Adipocyte (in vitro differentiated cells): ENCODE measurements at regions not wholly inside any gene's neighbourhood (a gene's known extent, or its start where the extent isn't known, plus 50 kb on each side); places are given as distances from the start of the nearest gene placed in this dataset.

Experiments used
- DNase-seq: peaks from one replicate; pipeline ENCODE4 v3.0.0-alpha.2; 2015; ENCODE audit warnings: low read depth
- H3K27me3 ChIP-seq: replicated peaks from 2 replicates; pipeline ENCODE4 v1.7.0; 2013; ENCODE audit warnings: mild to moderate bottlenecking, low read length, moderate library complexity; ENCODE audit not compliant: control insufficient read depth, insufficient read depth
- H3K36me3 ChIP-seq: 2 replicates; pipeline ENCODE4 v1.7.0; 2013; ENCODE audit warnings: low read length, mild to moderate bottlenecking, moderate library complexity; ENCODE audit not compliant: control insufficient read depth, insufficient read depth, severe bottlenecking
- H3K4me1 ChIP-seq: 2 replicates; pipeline ENCODE4 v1.7.0; 2013; ENCODE audit warnings: mild to moderate bottlenecking, low read length, moderate library complexity; ENCODE audit not compliant: control insufficient read depth, insufficient read depth
- H3K4me3 ChIP-seq: 2 replicates; pipeline ENCODE4 v1.7.0; 2013; ENCODE audit warnings: mild to moderate bottlenecking, low read length, moderate library complexity
- H3K9ac ChIP-seq: 2 replicates; pipeline ENCODE4 v1.7.0; 2013; ENCODE audit warnings: mild to moderate bottlenecking, low read length, moderate library complexity
- H3K9me3 ChIP-seq: 2 replicates; pipeline ENCODE4 v1.7.0; 2013; ENCODE audit warnings: mild to moderate bottlenecking, low read length, moderate library complexity; ENCODE audit not compliant: control insufficient read depth

DNA sequence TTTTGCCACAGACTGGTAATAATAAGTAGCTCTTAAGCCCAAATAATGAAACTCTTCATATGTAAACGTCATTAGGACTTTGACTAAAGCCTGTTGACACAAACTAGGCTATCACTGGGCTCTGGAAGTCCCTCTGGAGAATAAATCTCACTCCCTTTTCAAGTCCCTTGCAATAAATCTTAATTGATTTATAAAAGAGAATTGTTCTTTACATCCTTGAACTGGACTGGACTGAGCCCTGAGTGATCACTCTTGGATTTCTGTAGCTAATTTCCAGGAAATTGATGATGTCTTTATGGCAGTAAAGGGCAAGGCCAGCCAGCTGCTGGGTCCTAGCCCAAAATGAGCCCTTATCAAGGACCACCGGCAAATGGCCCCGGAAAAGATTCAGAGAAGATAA is 1162.7 kb downstream of the BCL11B start:
- Histone ChIP-seq H3K27me3 (no peaks in the 10 kb centered on the region), H3K4me3 (no peak overlapping the region), H3K9ac (no peak overlapping the region), H3K4me1 (no peaks in the 10 kb centered on the region), H3K9me3 (no peaks in the 10 kb centered on the region), H3K36me3 (no peaks in the 10 kb centered on the region)
- DNase-seq, result no peak

DNA sequence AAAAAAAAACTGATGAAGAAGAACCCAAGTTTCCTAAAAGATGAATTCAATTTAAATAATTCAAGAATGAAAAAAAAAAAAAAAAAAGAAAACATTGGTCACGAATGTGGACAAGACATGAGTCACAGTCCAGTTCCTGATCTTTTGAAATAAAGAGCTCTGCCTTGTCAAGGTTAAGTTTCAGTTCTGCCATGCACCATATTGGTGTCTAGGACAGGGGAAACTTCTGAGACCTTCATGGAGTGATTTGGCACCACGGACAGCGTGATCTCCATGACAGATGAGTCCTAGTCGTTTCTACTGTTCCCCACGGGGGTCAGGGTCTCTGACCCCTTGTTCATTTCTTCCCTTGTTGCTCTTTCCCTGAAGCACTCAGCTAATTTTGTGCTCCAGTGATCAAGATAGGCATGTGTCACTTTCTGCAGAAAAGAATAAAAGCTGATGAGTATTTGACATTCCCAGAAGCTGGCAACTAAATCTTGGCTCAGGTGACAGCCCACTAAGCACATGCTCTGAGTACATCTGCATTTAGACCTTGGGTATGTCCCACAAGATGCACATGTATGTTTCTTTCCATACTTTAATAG is 1159.7 kb downstream of the BCL11B start:
- Histone ChIP-seq H3K9ac (no peak overlapping the region), H3K9me3 (no peaks in the 10 kb centered on the region), H3K4me1 (no peaks in the 10 kb centered on the region), H3K27me3 (no peaks in the 10 kb centered on the region), H3K36me3 (no peaks in the 10 kb centered on the region), H3K4me3 (no peak overlapping the region)
- DNase-seq, result no peak

DNA sequence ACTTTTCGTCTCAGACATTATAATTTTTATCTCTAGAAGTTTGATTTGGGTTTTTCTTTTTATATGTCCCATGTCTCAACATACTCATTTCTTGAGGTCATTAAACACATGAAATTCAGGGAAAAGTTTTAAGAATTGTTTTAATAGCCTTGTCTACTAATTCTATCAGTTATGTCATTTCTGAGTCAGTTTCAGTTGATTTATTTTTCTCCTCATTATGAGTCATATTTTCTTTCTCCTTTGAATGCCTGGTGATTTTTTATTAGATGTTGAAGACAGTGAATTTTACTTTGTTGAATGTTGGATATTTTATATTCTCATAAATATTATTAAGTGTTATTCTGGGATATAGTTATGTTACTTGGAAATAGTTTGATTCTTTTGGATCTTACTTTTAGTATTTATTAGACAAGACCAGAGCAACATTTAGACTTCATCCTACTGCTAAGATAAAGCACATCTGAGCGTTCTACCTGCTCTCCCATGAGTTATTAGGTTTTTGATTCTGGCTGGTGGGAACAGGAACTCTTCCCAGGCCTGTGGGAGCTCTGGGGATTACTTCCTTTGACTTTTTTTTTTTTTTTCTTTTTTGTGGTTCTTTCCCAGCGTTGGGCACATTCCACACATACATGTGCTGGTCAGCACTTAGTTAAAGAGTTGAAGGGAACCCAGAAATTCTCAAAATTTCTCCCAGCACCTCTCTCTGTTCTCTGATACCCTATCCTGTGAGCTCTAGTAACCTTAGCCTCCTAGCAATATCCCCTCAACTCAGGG is 1157.7 kb downstream of the BCL11B start:
- Histone ChIP-seq H3K9ac (no peak overlapping the region), H3K27me3 (no peaks in the 10 kb centered on the region), H3K9me3 (no peaks in the 10 kb centered on the region), H3K36me3 (no peaks in the 10 kb centered on the region), H3K4me3 (no peak overlapping the region), H3K4me1 (no peaks in the 10 kb centered on the region)
- no peak for DNase-seq

DNA sequence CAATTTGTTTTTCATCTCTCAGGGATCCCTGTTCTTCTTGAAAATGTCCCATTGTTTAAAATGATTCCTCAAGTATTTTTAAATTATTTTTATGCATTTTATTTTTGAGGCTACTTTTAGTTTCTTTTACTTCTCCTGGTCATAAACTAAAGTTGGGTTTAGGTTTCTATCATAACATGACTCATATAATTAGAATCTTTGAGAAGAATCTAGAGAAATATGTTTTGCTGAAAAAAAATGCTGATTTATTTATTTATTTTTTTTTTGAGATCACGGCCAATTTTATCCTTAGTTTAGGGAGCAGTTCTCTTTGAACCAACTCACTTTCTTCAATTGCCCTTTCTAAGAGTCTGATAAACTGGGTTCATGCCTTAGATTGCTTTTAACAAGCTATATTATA is 1157.1 kb downstream of the BCL11B start:
- no peaks in the 10 kb centered on the region for H3K4me1 ChIP-seq
- no peaks in the 10 kb centered on the region for H3K36me3 ChIP-seq
- no peak overlapping the region for H3K4me3 ChIP-seq
- H3K9me3 ChIP-seq, result no peaks in the 10 kb centered on the region
- H3K9ac ChIP-seq, result no peak overlapping the region
- DNase-seq, result no peak
- no peaks in the 10 kb centered on the region for H3K27me3 ChIP-seq

DNA sequence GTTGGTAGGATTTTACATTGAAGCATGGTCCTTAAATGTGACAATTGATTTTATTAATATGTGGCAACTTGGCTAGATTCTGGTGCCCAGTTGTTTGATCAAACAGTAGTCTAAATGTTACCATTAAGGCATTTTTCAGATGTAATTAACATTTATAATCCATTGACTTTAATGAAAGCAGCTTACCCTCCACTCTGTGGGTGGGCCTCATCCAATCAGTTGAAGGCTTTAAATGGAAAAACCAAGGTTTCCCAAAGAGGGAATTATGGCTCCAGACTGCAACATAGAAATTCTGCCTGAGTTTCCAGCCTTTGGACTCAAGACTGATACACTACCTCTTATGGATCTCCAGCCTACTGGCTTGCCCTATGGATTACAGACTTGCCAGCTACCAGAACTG is 1153.2 kb downstream of the BCL11B start:
- DNase-seq, result no peak
- Histone ChIP-seq H3K4me1 (no peaks in the 10 kb centered on the region), H3K9ac (no peak overlapping the region), H3K4me3 (no peak overlapping the region), H3K27me3 (no peaks in the 10 kb centered on the region), H3K36me3 (no peaks in the 10 kb centered on the region), H3K9me3 (no peaks in the 10 kb centered on the region)

DNA sequence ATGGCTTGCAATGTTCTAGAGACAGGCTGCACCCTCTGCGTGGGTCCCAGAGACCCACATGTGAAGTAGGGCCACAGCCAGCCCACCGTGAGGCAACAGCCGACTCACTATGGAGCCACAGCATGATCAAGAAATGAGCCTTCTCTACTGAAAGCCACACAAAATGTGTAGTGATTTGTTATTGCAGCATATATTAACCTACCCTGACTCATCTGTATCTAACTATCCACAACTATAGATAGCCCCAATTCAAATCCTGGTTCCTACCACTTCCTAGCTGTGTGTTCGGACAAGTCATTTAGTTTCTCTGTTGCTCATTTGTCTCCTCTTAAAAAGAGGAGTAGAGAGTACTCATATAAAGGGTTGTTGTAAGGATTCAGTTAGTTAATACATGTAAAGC is 1152.3 kb downstream of the BCL11B start:
- Histone ChIP-seq H3K36me3 (no peaks in the 10 kb centered on the region), H3K9me3 (peaks cover 2% of the 10 kb centered on the region), H3K4me1 (no peaks in the 10 kb centered on the region), H3K4me3 (no peak overlapping the region), H3K9ac (no peak overlapping the region), H3K27me3 (no peaks in the 10 kb centered on the region)
- no peak for DNase-seq

DNA sequence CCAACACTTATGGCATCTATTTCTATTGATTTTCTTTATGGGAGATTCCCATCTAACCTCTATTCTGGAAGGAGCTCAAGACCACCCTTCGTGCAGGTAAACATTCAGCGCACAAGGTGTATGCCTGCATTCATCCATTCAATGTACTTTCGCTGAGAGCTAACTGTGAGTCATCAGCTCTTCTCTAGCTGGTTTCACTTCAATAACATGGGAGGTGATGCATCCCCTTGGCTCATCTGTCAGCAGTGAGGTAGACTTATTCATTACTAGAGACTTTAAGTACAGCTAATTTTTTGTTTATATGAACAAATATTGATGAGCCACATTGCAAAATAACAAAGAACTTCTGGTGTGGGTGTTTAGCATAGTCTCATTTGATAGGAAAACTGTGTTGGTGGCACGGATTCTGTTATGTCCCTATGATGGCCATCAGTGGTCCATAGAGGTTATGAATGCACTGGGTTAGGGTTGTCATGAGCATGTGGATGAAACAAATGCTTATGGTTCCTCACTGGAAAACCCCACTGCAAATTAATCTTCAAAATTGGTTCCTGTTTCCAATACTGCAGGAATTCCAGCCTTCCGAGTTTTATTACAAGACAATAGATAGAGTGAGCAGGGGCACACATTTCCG is 1151.0 kb downstream of the BCL11B start:
- no peak for DNase-seq
- H3K27me3 ChIP-seq, result no peaks in the 10 kb centered on the region
- peaks cover 6% of the 10 kb centered on the region for H3K9me3 ChIP-seq
- H3K36me3 ChIP-seq, result no peaks in the 10 kb centered on the region
- H3K4me3 ChIP-seq, result no peak overlapping the region
- H3K9ac ChIP-seq, result no peak overlapping the region
- H3K4me1 ChIP-seq, result no peaks in the 10 kb centered on the region

DNA sequence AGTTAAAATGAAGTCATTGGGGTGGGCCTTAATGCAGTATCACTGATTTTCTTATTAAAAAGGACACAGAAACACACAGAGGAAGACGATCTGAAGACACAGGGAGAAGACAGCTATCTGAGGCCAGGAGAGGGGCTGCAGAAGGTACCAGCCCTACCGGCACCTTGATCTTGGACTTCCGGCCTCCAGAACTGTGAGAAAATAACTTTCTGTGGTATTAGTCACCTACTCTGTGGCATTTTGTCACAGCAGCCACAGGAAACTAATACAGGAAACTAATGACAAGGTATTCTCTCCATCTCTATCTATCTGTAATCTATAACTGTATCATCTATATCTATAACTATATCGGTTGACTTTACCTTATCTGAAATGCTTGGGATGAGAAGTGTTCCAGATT is 1149.5 kb downstream of the BCL11B start:
- Histone ChIP-seq H3K9ac (no peak overlapping the region), H3K4me3 (no peak overlapping the region), H3K27me3 (no peaks in the 10 kb centered on the region), H3K4me1 (no peaks in the 10 kb centered on the region), H3K9me3 (peaks cover 6% of the 10 kb centered on the region), H3K36me3 (no peaks in the 10 kb centered on the region)
- no peak for DNase-seq

DNA sequence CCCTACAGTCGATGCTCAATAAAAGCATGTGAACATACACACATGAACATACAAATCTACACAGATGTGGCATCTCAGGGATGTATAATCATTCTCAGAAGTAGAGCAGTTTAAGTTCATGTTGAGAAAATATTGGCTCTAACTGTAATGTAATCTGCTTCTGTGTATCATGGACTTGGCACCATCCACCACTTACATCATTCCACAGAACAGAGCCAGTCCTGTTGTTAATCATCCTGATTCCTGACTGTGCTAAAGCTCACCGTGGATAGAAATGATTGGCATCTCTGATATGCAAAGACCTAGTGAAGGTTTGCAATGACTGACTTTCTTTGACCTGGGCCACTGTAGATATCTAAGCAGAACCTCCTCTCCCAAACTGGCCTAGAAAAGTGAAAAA is 1141.3 kb downstream of the BCL11B start:
- Histone ChIP-seq H3K9me3 (no peaks in the 10 kb centered on the region), H3K4me1 (no peaks in the 10 kb centered on the region), H3K9ac (no peak overlapping the region), H3K36me3 (no peaks in the 10 kb centered on the region), H3K27me3 (peaks cover 6% of the 10 kb centered on the region), H3K4me3 (no peak overlapping the region)
- no peak for DNase-seq

DNA sequence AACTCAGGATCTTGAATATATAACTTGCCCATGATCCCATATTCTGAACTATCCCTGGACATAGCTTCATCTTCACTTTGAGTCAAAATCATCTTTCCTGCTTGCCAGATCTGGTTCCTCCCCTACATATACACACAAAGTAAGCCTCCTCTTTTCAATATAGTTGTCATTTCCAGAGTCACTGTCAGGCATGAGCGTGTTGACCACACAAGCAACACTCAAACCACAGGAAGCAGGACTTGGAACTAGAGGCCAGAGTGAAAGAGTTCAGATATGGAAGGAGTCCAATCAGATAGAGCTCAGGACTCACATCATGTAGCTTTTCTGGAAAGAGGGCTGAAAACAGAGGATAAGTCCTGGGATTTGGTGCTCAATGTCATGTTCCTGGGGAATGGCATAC is 1140.6 kb downstream of the BCL11B start:
- Histone ChIP-seq H3K4me3 (no peak overlapping the region), H3K9ac (no peak overlapping the region), H3K27me3 (peaks cover 12% of the 10 kb centered on the region), H3K9me3 (no peaks in the 10 kb centered on the region), H3K36me3 (no peaks in the 10 kb centered on the region), H3K4me1 (no peaks in the 10 kb centered on the region)
- DNase-seq, result no peak

DNA sequence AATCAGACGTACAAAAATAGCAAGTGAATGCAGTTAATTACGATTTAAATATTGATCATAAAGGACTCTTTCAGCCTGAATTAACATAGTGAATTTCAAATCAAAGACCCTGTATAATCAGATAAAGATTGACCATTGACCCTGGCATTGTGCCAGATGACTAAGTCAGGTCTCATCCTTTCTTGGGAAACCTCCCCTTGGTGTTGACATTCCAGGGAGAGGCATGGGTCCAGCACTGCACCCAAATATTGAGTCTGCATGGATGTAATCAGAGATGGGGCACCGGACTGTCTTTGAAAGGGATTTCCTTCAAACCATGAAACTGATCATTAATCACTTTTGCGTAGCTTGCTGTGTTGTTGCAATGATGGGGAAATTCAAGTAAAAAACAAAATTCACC is 1138.2 kb downstream of the BCL11B start:
- no peaks in the 10 kb centered on the region for H3K9me3 ChIP-seq
- H3K27me3 ChIP-seq, result peaks cover 16% of the 10 kb centered on the region
- no peaks in the 10 kb centered on the region for H3K36me3 ChIP-seq
- H3K4me1 ChIP-seq, result no peaks in the 10 kb centered on the region
- H3K4me3 ChIP-seq, result no peak overlapping the region
- DNase-seq, result no peak
- H3K9ac ChIP-seq, result no peak overlapping the region
